Uterus (tissue), 2 donors: ENCODE measurements at regions not wholly inside any gene's neighbourhood (a gene's known extent, or its start where the extent isn't known, plus 50 kb on each side); places are given as distances from the start of the nearest gene placed in this dataset.

Experiments
- POLR2A ChIP-seq, 2 donors: fragments of 450-650 bp; IDR thresholded peaks; one replicate each; pipeline ENCODE4 v1.6.1; 2016; ENCODE audit warnings: antibody characterized with exemption in 2 of 2, mild to moderate bottlenecking in 1 of 2, moderate library complexity in 1 of 2
- TF ChIP-seq, protein P1 (sequence below), 4 experiments: fragments of 200-600 bp in 2 of 4; fragments of 450-650 bp in 2 of 4; sonication (generic) in 2 of 4; IDR thresholded peaks; one replicate each; pipeline ENCODE4 v1.5.1; 2016 to 2019; ENCODE audit warnings: antibody characterized with exemption in 4 of 4, mild to moderate bottlenecking in 2 of 4, moderate library complexity in 1 of 4

DNA sequence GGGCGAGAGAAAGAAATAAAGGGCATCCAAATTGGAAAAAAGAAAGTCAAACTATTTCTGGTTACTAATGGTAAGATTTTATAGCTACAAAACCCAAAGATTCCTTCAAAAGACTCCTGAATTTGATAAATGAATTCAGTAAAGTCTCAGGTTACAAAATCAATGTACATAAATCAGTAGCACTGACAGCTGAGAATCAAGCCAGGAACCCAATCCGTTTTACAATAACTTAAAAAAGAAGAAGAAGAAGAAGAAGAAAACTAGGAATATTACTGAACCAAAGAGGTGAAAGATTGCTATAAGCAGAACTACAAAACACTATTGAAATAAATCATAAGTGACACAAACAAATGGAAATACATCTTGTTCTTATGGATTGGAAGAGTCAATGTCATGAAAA is 291.5 kb upstream of the GULP1 start:
- TF ChIP-seq POLR2A (IDR thresholded peaks at IDR 0.05), result no peak
- TF ChIP-seq, protein P1, sequence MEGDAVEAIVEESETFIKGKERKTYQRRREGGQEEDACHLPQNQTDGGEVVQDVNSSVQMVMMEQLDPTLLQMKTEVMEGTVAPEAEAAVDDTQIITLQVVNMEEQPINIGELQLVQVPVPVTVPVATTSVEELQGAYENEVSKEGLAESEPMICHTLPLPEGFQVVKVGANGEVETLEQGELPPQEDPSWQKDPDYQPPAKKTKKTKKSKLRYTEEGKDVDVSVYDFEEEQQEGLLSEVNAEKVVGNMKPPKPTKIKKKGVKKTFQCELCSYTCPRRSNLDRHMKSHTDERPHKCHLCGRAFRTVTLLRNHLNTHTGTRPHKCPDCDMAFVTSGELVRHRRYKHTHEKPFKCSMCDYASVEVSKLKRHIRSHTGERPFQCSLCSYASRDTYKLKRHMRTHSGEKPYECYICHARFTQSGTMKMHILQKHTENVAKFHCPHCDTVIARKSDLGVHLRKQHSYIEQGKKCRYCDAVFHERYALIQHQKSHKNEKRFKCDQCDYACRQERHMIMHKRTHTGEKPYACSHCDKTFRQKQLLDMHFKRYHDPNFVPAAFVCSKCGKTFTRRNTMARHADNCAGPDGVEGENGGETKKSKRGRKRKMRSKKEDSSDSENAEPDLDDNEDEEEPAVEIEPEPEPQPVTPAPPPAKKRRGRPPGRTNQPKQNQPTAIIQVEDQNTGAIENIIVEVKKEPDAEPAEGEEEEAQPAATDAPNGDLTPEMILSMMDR (IDR thresholded peaks at IDR 0.05), result no peak
